Fibroblast of the aortic adventitia (primary cell): ENCODE measurements at regions not wholly inside any gene's neighbourhood (a gene's known extent, or its start where the extent isn't known, plus 50 kb on each side); places are given as distances from the start of the nearest gene placed in this dataset.
A peak's percentile ranks its signal among the peaks of the same experiment; 100 is the strongest.
"Not testable (repeated sequence)": the region's sequence is repeated elsewhere in the genome, so short reads cannot be mapped to it uniquely, and the experiment has no call there.

Experiments used
- DNase-seq: peaks from one replicate; pipeline ENCODE4 v3.0.0-alpha.2; 2010; ENCODE audit warnings: low read depth
- H3K4me3 ChIP-seq: 2 replicates; pipeline ENCODE4 v1.5.1; 2011; ENCODE audit warnings: low read depth, mild to moderate bottlenecking, control low read depth, low read length, moderate library complexity
- TF ChIP-seq, protein P1 (sequence below): IDR thresholded peaks from 2 replicates; pipeline ENCODE4 v1.5.1; 2011; ENCODE audit warnings: mild to moderate bottlenecking, low read length, control low read depth, inconsistent platforms; ENCODE audit not compliant: insufficient read depth

DNA sequence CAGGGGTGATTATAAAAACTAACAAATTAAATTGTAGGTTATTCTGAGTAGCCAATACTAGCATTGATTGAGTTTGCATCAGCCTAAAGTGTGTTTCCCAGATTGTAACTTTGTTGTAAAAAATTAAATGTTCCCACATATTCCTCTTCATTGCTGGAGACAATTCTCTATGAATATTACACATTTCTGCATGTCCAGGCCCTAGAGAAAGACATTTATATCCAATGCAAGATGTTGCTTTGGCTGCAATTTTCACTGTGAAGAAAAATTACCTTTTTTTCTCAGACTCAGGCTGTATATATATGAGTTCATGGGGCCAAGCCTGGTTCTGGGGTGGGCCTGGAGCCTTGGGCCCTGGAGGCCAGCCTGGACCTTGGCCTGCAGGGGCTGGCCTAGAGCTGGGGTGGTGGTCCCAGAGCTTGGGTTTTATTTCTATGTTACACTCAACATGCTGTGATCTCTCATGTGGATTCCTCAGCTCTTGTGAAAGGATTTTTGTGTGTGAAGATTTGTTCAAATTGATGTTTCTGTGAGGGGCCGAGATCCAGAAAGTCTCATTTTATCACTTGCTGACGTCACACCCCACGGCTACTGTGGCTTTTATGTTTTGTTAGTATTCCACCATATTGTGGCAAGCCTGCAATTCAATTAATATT, 232.5 kb downstream of the SPATA31A1 start:
- peak; percentile 58 for DNase-seq
- TF ChIP-seq, protein P1, sequence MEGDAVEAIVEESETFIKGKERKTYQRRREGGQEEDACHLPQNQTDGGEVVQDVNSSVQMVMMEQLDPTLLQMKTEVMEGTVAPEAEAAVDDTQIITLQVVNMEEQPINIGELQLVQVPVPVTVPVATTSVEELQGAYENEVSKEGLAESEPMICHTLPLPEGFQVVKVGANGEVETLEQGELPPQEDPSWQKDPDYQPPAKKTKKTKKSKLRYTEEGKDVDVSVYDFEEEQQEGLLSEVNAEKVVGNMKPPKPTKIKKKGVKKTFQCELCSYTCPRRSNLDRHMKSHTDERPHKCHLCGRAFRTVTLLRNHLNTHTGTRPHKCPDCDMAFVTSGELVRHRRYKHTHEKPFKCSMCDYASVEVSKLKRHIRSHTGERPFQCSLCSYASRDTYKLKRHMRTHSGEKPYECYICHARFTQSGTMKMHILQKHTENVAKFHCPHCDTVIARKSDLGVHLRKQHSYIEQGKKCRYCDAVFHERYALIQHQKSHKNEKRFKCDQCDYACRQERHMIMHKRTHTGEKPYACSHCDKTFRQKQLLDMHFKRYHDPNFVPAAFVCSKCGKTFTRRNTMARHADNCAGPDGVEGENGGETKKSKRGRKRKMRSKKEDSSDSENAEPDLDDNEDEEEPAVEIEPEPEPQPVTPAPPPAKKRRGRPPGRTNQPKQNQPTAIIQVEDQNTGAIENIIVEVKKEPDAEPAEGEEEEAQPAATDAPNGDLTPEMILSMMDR: no peak
- H3K4me3 ChIP-seq: no peak overlapping the region

DNA sequence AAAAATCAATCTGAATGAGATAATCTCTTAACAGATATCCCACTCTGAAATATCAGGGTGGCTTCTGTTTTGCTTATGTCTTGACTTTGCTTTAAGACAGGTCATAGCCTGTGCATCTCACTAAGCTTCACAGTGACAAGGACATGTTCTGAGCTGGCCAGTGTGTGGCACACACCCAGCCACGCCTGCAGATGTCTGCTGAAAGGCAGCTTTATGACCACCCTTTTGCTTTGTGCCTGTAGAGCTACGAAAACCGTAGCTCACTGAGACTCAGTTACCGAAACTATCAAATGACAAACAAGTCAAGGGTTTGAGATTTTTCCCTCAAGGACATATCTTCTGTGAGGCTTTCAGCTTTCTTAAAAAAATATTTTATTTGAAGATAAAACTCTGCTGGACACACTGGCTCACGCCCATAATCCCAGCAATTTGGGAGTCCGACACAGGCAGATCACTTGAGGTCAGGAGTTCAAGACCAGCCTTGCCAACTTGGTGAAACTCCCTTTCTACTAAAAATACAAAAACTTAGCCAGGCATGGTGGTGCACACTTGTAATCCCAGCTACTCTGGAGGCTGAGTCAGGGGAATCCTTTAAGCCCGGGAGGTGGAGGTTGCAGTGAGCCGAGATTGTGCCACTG, 233.2 kb downstream of the SPATA31A1 start:
- no peak overlapping the region for H3K4me3 ChIP-seq
- TF ChIP-seq, protein P1: no peak
- DNase-seq: peak; percentile 78

DNA sequence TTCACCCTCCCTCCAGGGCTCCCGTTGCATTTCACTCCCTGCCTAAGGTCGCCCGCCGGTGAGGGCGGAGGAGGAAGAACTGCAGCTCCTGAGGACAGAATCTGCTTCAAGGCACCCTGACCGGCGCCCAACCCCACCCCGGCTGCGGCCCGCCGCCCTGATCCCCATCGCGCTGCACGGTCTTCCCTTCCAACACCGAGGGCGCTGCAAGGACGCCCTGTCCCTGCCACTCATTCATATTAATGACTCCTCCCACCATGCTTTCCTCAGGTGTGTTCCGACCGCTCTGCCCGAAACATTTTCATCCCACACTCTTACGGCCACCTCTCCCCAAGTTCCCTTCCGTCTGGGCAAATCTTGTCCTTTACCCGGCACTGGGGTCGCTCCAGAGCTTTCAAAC, 248.6 kb downstream of the SPATA31A1 start:
- not testable (repeated sequence) for H3K4me3 ChIP-seq, DNase-seq

DNA sequence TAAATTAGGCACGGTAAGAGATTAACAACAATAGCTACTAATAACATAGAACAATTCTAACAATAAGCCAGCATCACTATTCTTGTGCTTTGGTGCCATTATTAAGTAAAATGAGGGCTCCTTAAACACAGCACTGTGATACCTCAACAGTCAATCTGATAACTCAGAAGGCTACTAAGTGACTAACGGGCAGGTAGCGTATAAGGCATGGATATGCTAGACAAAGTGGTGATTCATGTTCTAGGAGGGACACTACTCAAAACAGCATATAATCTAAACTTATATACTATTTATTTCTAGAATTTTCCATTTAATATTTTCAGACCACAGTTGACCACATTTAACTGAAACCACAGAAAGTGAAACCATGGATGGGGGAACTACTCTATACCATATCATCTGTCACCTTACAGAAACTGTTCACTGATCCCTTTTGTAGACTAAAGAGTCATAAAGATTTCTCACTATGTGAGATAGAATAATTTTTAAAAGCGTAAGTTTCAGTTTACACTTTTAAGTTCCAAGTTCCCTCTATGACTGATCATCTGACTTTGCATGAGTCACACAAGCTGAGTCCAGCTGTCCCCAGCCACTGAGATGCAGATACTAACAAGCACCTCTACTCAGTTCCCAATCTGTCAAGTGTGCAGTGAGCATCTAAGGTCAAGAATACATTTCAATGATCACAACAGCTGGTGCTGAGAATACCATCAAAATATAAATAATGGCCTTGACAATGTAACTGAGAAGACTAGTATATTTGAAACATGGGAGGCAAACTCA, 256.2 kb downstream of the SPATA31A1 start:
- not testable (repeated sequence) for DNase-seq, H3K4me3 ChIP-seq

DNA sequence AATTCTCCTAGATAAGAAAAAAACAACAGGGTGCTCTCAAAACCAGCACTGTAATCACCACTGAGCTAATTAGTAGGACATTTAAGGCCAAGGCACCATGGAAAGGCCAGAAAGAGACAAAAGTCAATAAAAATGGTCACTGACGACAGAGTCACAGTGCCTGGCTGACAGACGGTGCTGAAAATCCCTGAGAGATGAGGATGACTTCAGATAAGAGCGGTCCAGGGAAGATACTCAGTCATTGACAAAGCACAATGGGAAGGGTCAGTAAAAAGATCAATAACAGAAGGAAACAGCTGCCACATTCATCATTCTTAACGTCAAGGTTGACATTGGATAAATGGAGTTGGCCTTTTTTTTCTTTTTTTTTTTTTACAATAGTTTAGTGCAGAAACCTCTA, 261.0 kb downstream of the SPATA31A1 start:
- not testable (repeated sequence) for H3K4me3 ChIP-seq, DNase-seq

- not testable (repeated sequence) for H3K4me3 ChIP-seq, DNase-seq
Measured at GRCh38 chr9:39624048-39624447, 268.6 kb downstream of the SPATA31A1 start.

DNA sequence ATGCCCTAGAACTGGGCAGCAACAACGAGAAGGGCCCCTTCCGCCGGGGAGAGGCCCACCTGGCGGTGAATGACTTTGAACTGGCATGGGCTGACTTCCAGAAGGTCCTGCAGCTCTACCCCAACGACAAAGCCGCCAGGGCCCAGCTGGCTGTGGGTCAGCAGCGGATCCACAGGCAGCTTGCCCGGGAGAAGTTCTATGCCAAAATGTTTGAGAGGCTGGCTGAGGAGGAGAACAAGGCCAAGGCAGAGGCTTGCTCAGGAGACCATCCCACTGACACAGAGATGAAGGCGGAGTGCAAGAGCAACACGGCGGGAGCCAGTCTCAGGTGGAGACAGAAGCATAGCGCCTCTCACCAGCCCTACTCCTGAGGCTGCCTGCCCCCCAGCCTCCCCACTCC, 276.6 kb downstream of the SPATA31A1 start:
- not testable (repeated sequence) for DNase-seq

DNA sequence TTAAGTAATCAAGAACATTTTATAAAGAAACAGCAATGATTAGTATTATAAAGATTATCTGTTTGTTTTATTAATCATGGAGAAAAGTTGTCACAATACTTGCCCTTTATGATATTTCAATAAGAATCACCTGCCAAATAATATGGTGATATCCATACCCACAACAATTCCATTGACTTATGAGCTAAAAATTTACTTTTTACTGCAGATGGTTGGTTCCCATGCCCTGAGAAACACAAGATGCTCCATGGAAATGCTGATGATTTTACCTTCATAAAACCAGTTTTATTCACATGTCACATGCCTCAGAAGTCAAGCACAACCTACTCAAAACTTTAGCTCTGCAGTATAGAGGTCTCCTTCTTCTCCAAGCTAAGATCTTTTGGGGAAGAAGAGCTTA, 293.6 kb downstream of the SPATA31A1 start:
- not testable (repeated sequence) for H3K4me3 ChIP-seq, DNase-seq

More for the DNA sequence above, 276.6 kb downstream of the SPATA31A1 start:
- not testable (repeated sequence) for H3K4me3 ChIP-seq

- not testable (repeated sequence) for H3K4me3 ChIP-seq, DNase-seq
Measured at GRCh38 chr9:39656960-39657603, 301.6 kb downstream of the SPATA31A1 start.

DNA sequence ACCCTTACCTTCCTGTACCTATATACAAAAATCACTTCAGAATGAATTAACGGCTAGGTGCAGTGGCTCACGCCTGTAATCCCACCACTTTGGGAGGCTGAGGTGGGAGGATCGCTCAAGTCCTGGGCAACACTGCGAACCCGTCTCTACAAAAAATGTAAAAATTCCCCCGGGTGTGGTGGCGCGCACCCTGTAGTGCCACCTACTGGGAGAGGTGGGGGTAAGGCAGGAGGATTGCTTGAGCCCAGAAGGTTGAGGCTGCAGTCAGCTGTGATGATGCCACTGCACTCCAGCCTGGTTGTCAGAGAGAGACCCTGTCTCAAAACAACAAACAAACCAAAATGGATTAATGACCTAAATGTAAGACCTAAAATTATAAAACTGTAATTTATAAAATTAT, 307.6 kb downstream of the SPATA31A1 start:
- not testable (repeated sequence) for DNase-seq, H3K4me3 ChIP-seq

- DNase-seq, H3K4me3 ChIP-seq: not testable (repeated sequence)
Measured at GRCh38 chr9:39663713-39664112, 308.2 kb downstream of the SPATA31A1 start.

GRCh38 chr9:39665020-39665419, 309.6 kb downstream of the SPATA31A1 start:
- H3K4me3 ChIP-seq, DNase-seq: not testable (repeated sequence)

DNA sequence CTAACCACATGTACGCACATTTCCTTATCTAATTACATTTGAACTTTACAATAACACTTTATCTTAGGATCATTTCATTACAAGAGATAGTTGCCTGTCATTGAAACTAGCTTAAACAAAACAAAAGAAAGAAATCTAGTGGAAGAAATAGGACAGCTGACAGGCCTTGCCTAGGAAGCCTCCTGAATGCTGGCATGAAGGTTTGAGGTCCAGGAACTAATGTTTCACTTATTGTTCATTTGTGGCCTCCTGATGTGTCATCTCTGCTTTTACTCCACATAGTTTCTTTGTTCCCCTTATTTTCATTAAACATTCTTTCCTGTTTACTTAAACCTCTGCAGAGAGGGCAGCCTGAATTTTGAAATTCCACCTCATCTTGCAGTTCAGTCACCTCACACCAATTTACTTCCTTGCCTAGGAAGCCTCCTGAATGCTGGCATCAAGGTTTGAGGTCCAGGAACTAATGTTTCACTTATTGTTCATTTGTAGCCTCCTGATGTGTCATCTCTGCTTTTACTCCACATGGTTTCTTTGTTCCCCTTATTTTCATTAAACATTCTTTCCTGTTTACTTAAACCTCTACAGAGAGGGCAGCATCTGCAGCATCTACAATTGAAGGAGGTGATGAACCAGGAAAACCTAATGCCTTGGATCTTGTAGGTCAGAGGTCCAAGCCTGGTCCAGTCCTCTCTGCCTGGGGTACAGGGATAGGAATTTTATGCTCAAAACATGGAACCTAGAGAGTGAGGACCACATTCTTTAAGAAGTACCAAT, 319.2 kb downstream of the SPATA31A1 start:
- H3K4me3 ChIP-seq, DNase-seq: not testable (repeated sequence)

DNA sequence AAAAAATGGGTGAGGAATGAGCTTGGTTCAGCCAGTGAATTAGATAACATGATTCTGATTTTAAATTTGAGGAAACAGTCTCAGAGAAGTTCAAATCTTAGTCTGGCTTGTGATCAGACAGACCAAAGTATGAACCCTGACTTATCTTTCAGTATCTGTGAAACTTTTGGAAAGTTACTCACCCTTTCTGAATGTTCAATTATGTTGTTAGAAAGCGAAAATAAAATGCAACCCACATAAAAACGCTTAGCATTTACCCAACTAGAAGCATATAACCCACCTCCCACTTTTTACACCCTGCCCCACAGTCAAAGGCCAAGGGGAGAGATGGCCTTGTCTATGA, 319.7 kb downstream of the SPATA31A1 start:
- not testable (repeated sequence) for H3K4me3 ChIP-seq, DNase-seq

GRCh38 chr9:39678534-39679263, 323.2 kb downstream of the SPATA31A1 start:
- H3K4me3 ChIP-seq: not testable (repeated sequence)

More at GRCh38 chr9:39678534-39679263, 323.2 kb downstream of the SPATA31A1 start:
- not testable (repeated sequence) for DNase-seq
